GM12878 (cell line): ENCODE measurements at regions not wholly inside any gene's neighbourhood (a gene's known extent, or its start where the extent isn't known, plus 50 kb on each side); places are given as distances from the start of the nearest gene placed in this dataset.

Experiments used
- DPF2 ChIP-seq: fragments of 450-650 bp; IDR thresholded peaks from 2 replicates; pipeline ENCODE4 v1.6.1; 2017; ENCODE audit warnings: mild to moderate bottlenecking
- POLR2A ChIP-seq: IDR thresholded peaks from 2 replicates; pipeline ENCODE4 v1.6.1; 2011; ENCODE audit warnings: low read depth, mild to moderate bottlenecking, low read length
- TF ChIP-seq, protein P1 (sequence below), 3 experiments: IDR thresholded peaks in 2 of 3; conservative IDR thresholded peaks in 1 of 3; 2 replicates each; pipeline ENCODE4 v1.5.1; 2011; ENCODE audit warnings: low read depth in 3 of 3, low read length in 3 of 3, mild to moderate bottlenecking in 3 of 3, control low read depth in 2 of 3, moderate library complexity in 2 of 3, inconsistent platforms in 1 of 3, mixed read lengths in 1 of 3; ENCODE audit not compliant: control insufficient read depth in 2 of 3, insufficient read depth in 1 of 3; ENCODE audit errors: extremely low read depth in 1 of 3

- TF ChIP-seq POLR2A: no peak
- TF ChIP-seq, protein P1, sequence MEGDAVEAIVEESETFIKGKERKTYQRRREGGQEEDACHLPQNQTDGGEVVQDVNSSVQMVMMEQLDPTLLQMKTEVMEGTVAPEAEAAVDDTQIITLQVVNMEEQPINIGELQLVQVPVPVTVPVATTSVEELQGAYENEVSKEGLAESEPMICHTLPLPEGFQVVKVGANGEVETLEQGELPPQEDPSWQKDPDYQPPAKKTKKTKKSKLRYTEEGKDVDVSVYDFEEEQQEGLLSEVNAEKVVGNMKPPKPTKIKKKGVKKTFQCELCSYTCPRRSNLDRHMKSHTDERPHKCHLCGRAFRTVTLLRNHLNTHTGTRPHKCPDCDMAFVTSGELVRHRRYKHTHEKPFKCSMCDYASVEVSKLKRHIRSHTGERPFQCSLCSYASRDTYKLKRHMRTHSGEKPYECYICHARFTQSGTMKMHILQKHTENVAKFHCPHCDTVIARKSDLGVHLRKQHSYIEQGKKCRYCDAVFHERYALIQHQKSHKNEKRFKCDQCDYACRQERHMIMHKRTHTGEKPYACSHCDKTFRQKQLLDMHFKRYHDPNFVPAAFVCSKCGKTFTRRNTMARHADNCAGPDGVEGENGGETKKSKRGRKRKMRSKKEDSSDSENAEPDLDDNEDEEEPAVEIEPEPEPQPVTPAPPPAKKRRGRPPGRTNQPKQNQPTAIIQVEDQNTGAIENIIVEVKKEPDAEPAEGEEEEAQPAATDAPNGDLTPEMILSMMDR (IDR thresholded peaks at IDR 0.05 in 2 of 3, conservative IDR thresholded peaks at IDR 0.05 in 1 of 3; ENCODE audit: control insufficient read depth in 2 of 3, extremely low read depth in 1 of 3, insufficient read depth in 1 of 3, low read depth in 3 of 3, low read length in 3 of 3): no peak
- TF ChIP-seq DPF2: no peak
These were observed 592.1 kb downstream of the XIRP2 start for GRCh38 chr2:167480232-167480985.
